ENCODE measurements at regions not wholly inside any gene's neighbourhood (a gene's known extent, or its start where the extent isn't known, plus 50 kb on each side); places are given as distances from the start of the nearest gene placed in this dataset.

- no peak for DNase-seq (ENCODE audit: low read depth in 3 of 3, low spot score in 1 of 3)
Observed at GRCh38 chr13:109602356-109602755, 184.0 kb downstream of the IRS2 start.

- no peak for DNase-seq (ENCODE audit: low read depth in 3 of 3, low spot score in 1 of 3)
Observed at GRCh38 chr13:109599901-109600657, 186.3 kb downstream of the IRS2 start.

- no peak for DNase-seq (ENCODE audit: low read depth in 3 of 3, low spot score in 1 of 3)
Observed at GRCh38 chr13:109595471-109595870, 190.9 kb downstream of the IRS2 start.

DNA sequence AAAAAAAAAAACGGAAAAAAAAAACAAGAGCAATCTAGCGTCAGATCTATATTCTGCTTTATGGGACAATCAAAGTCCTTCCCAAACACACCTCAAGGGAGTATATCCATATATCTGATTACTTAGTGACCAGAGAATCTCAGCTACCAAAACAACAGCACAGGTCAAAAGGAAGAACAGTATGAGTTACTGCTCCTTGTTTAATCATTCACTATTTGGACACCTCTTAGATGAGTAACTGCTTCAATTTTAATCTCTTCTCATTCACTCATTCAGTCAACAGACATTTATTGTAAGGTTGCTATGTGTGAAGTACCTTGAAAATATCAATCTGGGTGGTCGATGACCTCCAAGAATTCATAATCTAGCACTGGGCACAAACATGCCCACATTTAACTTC lies 193.2 kb downstream of the IRS2 start:
- no peak for DNase-seq (ENCODE audit: low read depth in 3 of 3, low spot score in 1 of 3)

DNA sequence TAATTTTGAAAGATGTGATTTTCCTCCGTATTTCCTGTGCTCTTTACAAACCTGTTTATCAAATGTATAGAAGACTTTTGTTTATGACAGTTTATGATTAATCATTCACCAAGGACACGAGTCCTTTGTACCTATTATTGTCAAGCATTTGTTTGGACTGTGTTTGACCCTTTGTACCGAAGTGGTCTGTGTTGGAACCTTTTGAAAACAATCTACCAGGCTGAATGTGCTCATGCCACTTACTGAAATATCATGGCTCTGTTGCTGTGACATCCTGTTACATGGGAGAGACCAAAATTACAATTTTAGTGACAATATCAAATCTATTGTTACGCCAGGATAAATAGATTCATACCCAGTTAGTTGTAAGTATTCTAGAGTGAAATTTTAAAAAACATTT lies 193.6 kb downstream of the IRS2 start:
- DNase-seq (ENCODE audit: low read depth in 3 of 3, low spot score in 1 of 3) = no peak

GRCh38 chr13:109587689-109588088 lies 198.7 kb downstream of the IRS2 start:
- no peak for DNase-seq (ENCODE audit: low read depth in 3 of 3, low spot score in 1 of 3)

GRCh38 chr13:109586509-109587346 lies 199.7 kb downstream of the IRS2 start:
- DNase-seq (ENCODE audit: low read depth in 3 of 3, low spot score in 1 of 3) = no peak

GRCh38 chr13:109584844-109585361 lies 201.5 kb downstream of the IRS2 start:
- DNase-seq (ENCODE audit: low read depth in 3 of 3, low spot score in 1 of 3) = no peak

- DNase-seq (ENCODE audit: low read depth in 3 of 3, low spot score in 1 of 3) = no peak
Observed at GRCh38 chr13:109577191-109577700, 209.1 kb downstream of the IRS2 start.

DNA sequence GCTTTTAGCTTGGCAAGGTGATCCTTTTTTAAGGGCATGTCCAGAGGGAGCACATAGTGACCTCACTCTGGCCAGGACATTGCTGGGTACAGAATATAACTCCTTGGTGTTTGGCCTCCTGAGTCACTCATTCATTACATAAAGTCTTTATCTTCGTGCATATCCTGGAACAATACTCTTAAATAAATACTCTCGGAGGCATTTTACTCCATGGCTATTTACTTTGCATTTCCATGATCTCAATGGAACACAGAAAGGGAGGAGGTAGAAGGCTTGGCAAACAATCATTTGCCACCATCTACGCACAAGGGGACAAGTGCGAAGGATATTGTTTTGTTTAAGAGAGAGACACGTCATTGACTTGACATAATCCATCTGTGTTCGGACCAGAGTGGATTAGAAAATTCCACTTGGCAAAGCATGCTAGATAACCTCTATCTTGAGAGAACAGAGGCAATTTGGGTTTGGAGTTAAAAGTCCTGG lies 210.0 kb downstream of the IRS2 start:
- DNase-seq (ENCODE audit: low read depth in 3 of 3, low spot score in 1 of 3) = no peak

DNA sequence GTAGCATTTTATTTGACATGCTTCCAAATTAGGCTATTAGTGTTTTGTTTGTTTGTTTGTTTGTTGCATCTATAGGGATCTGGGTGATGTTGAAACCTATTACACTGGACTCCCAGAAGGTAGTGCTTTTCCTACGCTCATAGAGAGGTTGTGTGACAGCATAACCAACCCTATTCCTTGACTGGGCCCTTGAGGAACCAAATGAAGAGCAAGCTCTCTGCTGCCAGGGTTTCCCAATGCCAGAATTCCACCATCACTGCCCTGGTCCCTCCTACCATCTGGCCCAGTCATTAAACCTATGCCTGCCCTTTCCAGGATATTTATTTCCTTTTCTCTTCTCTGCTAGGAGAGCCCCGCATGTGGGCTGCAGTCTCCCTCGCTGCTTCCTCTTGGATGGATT lies 210.6 kb downstream of the IRS2 start:
- DNase-seq (ENCODE audit: low read depth in 3 of 3, low spot score in 1 of 3) = no peak

DNA sequence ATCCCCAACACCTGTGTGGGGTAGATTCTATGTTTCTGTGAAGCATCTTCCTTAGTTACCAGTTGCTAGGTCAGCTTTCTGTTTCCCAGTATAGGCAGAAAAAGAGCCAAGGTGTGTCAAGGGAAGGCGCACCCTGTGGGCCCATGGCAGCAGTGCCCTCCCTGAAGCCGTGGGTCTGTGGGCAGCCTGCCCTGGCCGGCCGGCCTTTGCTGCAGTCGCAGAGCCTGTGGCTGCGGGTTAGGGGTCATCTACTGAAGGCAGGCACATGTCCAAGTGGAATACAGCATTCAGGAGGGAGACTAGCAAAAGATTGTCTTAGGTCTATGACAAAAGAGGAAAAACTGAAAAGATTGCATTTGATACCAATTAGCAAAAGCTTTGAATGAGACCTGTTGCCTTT lies 214.0 kb downstream of the IRS2 start:
- DNase-seq (ENCODE audit: low read depth in 3 of 3, low spot score in 1 of 3) = no peak

DNA sequence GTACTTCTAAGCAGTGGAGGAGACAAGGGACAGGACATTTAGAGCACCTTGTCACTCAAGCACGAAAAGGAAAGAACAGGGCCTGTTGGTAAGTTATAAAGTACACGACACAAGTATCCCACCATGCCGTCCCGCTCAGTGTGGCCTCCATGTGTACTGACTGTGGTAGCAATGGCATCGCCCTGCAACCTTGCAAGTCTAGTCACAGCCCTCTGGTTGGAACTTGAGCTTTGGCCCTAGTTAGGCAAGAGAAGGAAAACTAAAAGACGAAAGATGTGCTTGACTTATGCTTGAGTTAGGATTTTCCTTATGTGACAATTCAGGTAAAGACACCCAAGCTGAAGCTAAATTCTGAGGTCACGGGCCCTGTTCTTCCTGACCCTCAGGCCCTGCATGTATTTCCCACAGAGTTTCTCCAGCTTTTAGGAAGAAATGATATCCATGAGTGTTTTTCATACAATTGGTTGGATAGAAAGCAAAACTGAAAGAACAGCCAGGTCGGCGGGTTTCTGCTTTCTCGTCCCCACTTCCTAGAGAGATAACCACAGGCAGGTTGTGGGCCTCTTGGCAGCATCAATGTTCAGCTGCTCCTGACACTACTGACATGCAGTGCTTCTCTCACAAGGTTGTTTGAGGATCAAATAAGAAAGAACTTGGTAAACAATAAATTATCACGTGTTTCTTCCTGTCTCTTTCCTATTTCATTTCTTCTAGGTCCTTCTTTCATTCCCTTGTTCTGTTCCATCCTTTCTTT lies 216.2 kb downstream of the IRS2 start:
- no peak for DNase-seq (ENCODE audit: low read depth in 3 of 3, low spot score in 1 of 3)

DNA sequence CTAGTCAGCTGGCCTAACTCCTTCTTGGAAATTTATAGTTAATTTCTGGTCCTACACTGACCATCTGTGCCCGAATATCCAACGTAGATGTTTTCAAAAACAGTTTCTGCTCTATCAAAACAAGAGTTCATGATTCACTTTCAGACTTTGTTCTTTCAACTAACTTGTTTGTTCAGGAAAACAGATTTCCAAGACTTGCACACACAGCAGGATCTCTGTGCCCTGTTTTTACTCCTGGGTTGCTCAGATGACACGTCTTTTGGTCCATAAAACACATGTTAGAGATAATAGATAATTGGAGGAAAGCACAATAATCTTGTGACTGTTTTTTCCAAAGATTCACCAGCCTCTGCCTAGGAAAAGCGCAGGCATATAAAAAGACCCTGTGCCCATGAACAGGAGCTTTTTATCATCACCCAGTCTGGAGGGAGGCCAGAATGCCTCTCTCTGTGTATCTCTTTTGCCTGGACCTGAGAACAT lies 218.0 kb downstream of the IRS2 start:
- DNase-seq (ENCODE audit: low read depth in 3 of 3, low spot score in 1 of 3) = no peak

DNA sequence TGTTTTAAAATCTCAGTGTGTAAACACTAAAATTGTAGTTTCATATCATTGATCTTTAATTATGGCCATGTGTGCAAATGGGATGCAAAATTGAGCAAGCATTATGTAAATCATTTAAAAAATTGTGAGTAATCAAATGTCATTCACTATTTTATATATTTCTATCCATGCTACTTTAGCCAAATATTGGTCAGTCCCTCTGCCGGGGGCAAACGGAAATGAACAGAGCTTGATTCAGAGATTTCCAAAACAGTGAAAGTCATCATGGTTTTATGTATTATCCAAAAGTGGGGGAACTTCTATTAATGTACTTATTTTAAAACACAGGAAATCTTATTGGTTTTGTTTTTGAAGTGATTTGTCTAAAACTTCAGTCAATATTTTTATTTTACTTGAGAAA lies 219.1 kb downstream of the IRS2 start:
- no peak for DNase-seq (ENCODE audit: low read depth in 3 of 3, low spot score in 1 of 3)

GRCh38 chr13:109565877-109566276 lies 220.5 kb downstream of the IRS2 start:
- no peak for DNase-seq (ENCODE audit: low read depth in 3 of 3, low spot score in 1 of 3)

GRCh38 chr13:109548374-109548773 lies 238.0 kb downstream of the IRS2 start:
- DNase-seq (ENCODE audit: low read depth in 3 of 3, low spot score in 1 of 3) = no peak

DNA sequence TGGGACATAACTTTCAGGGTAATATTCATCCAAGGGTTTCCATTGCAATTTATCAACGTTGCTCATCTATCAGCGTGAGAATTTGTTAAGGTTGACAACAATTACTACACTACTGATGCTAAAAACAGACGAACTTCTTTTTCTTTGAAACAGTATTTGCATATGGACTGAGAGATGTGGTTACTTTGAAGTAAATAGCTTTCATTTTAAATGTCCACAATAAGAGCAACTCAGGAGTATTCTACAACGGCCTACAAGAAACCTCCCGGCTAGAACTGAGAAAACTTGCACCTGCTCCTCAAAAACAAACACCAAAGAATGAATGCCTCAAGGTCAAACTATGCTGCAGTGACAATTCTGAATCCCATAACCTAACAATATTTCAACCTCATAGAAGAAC lies 238.4 kb downstream of the IRS2 start:
- no peak for DNase-seq (ENCODE audit: low read depth in 3 of 3, low spot score in 1 of 3)

DNA sequence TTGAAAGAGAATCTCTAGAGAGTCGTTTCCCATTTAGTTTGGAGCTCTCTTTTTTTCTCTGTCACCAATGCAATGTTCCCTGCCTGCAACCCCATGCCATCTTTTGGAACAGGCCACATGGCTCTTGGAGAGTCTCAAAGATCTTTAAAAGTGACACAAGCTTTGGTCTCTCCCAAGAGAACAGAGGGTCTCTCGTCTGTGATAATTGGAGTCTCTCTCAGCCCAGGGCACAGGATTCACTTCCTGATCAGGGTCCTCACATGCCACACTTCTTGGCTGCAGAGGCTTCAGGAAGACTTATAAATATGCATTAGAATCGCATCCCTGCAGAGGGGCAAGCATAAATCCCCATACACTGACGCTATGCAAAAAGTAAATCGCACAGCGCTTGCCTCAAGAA lies 240.5 kb downstream of the IRS2 start:
- no peak for DNase-seq (ENCODE audit: low read depth in 3 of 3, low spot score in 1 of 3)

GRCh38 chr13:109541081-109541480 lies 245.3 kb downstream of the IRS2 start:
- DNase-seq (ENCODE audit: low read depth in 3 of 3, low spot score in 1 of 3) = no peak

- no peak for DNase-seq (ENCODE audit: low read depth in 3 of 3, low spot score in 1 of 3)
Observed at GRCh38 chr13:109537584-109537983, 248.8 kb downstream of the IRS2 start.
